Right cardiac atrium (tissue), 5 donors: ENCODE measurements at regions not wholly inside any gene's neighbourhood (a gene's known extent, or its start where the extent isn't known, plus 50 kb on each side); places are given as distances from the start of the nearest gene placed in this dataset.

ENCODE experiments used
- ATAC-seq, 2 donors: fragments of 200-7000 bp; cut with Tn5 transposase; one replicate each; pipeline versions ENCODE4 v1.8.0 to v1.9.1; 2020; ENCODE audit warnings: moderate library complexity in 2 of 2, mild to moderate bottlenecking in 1 of 2
- DNase-seq, 3 donors: peaks; one replicate each; pipeline ENCODE4 v3.0.0-alpha.2; 2020
- H3K27ac ChIP-seq: one replicate; pipeline ENCODE4 v1.5.1; 2013; ENCODE audit warnings: mild to moderate bottlenecking, low read length, control low read depth, moderate library complexity
- H3K27me3 ChIP-seq: one replicate; pipeline ENCODE4 v1.6.1; 2013; ENCODE audit not compliant: control insufficient read depth, insufficient read depth
- H3K4me1 ChIP-seq: one replicate; pipeline ENCODE4 v1.6.1; 2013; ENCODE audit warnings: low read length; ENCODE audit not compliant: control insufficient read depth, insufficient read depth
- H3K4me3 ChIP-seq: one replicate; pipeline ENCODE4 v1.5.1; 2013; ENCODE audit warnings: low read length, control low read depth
- H3K9me3 ChIP-seq: one replicate; pipeline ENCODE4 v1.6.1; 2013; ENCODE audit warnings: low read length; ENCODE audit not compliant: control insufficient read depth
- WGBS: extraction: QIAGEN DNeasy Blood & Tissue Kit; methylation state at CpG from one replicate; pipeline ENCODE4 v1.1.7; 2013; 5-methylcytosine and 5-hydroxymethylcytosine counted together
- intact Hi-C, 4 donors: fragments of 100-400 bp; cut with DNase I; formaldehyde crosslinking; loops; one replicate each; pipeline versions ENCODE4 v1.11.0 to v1.14.0; 2022 to 2023
- donor health status: healthy with polysubstance abuse.
- donor health status: DM: no; HTN: yes; CAD: no.
- donor health status: DM: no; HTN: no; CAD: no.
- donor health status: DM: no; HTN: yes; CAD: no; lungs with severe emphysema.
- donor health status: DM: yes; HTN: yes; CAD: no.

DNA sequence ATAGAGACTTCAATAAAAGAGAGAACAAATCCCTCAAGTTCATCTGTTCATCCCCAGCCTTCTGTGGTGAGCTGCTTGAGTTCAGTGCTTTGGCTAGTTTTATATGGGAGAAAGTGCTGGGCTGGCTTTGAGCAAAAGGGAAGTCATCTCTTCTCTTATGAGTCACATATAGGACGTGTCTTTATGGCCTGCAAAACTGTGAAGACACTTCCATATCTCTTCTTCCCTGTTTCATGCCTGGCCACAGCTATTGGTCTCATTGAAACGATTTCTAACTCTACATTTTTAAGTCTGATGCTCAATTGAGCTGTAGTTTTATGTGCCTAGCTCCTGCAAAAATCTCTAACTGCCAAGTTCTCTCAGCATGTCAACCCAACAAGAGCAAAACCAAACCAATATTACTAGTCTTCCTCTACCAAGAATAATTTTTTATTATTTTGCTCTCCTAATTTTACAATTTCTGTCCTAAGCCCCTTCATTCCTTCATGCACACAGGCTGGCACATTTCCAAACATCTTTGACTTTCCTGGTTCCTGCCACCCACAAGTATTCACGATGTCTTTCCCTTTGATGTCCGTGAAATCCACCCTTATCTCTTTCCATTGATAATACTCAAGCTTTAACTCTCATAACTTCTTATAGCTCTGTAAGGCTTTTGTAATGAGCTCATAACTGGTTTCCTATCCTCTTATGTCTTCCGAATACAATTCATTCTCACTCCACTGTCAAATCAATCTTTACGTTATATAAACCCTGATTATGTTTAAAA lies 165.3 kb downstream of the BTC start:
- H3K9me3 ChIP-seq = no peaks in the 10 kb centered on the region
- H3K4me1 ChIP-seq = peaks cover 2% of the 10 kb centered on the region
- DNase-seq (no peak), ATAC-seq (peak in 1 of 2 donors; percentile 46)
- WGBS = 55% methylated on average over 6 of the region's 6 CpGs
- H3K4me3 ChIP-seq = no peak overlapping the region
- H3K27ac ChIP-seq = no peak overlapping the region
- H3K27me3 ChIP-seq = no peaks in the 10 kb centered on the region
- intact Hi-C loops = no loop called here

DNA sequence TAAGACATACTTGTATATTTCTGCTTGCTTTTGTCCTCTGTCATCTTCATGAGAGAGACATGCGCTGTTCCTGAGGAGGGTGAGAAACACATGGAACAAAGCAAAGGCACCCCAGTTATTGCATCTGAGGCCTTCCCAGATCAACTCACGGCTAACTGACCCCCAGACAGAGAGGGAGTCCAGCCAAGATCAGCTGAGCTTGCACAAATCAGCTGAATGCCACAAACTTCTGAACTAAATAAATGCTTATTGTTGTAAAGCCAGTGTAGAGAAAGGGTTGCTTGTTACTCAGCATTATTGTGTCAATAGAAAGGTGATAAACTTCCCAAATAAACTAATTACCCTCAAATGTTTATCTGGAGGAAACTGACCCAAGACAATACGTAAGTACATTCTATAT lies 163.8 kb downstream of the BTC start:
- 87% methylated on average over 3 of the region's 3 CpGs for WGBS
- H3K4me1 ChIP-seq = peaks cover 2% of the 10 kb centered on the region
- ATAC-seq (no peak), DNase-seq (no peak)
- H3K27ac ChIP-seq = no peak overlapping the region
- H3K27me3 ChIP-seq = no peaks in the 10 kb centered on the region
- no peaks in the 10 kb centered on the region for H3K9me3 ChIP-seq
- intact Hi-C loops = no loop called here
- H3K4me3 ChIP-seq = no peak overlapping the region

DNA sequence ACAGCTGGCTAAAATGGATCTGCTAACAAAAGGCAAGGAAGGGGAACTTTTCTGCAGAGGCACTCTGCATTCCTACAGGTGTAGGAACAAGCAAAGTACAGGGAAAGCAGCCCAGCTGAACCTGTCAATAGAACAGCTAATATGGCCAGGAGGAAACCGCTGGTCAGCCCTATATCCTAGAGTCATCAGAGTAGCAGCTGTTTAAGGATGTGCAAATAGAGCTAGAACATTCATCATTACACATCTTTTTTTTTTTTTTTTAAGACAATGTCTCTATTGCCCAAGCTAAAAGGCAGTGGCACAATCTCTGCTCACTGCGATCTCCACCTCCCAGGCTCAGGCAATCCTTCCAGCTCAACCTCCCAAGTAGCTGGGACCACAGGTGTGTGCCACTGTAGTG lies 163.0 kb downstream of the BTC start:
- H3K27ac ChIP-seq = no peak overlapping the region
- intact Hi-C loops = no loop called here
- H3K9me3 ChIP-seq = no peaks in the 10 kb centered on the region
- H3K4me1 ChIP-seq = peaks cover 2% of the 10 kb centered on the region
- no peaks in the 10 kb centered on the region for H3K27me3 ChIP-seq
- H3K4me3 ChIP-seq = no peak overlapping the region
- WGBS = 93% methylated on average over 2 of the region's 2 CpGs
- ATAC-seq (no peak), DNase-seq (no peak)

DNA sequence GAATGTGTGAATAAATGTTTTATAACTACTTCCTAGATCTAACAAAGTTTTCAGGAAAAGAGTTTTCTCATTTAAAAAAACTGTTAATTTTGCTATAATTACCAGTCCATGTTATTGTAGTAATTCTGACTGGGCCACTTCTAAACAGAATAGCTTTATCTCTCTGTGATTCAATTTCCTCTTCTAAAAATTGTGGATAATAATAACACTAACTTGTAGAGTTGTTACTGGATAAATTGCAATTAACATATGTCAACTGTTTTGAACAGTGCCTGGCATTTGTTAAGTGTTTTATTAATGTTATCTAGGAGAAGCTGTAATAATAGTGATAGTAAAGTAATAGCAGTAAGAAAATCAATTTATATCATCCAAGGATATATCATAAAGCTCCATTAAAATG lies 162.3 kb downstream of the BTC start:
- Histone ChIP-seq H3K27me3 (no peaks in the 10 kb centered on the region), H3K9me3 (no peaks in the 10 kb centered on the region), H3K4me3 (no peak overlapping the region), H3K27ac (no peak overlapping the region), H3K4me1 (peaks cover 2% of the 10 kb centered on the region)
- DNase-seq (no peak), ATAC-seq (peak in 1 of 2 donors; percentile 50)
- intact Hi-C loops = no loop called here

DNA sequence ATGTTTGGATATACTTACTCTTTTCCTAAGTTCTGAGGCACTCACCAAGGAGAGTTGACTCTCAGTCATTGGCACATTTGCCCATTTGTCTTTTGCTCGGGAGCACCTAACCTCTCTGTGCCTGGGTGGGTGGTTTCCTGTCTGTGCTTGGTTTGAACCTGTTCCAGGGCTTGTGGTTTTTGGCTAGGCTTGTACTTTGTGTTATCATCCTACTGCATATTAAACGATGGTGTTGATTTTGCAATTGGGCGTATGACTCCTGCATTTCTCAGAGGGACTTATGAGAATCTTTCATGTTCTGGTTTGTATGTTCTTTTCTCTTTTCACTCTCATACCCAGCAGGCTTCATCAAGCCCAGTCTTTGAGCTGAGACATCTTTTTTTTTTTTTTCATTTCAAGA lies 161.7 kb downstream of the BTC start:
- peak; percentile 83 to 95 for ATAC-seq
- H3K4me3 ChIP-seq = no peak overlapping the region

DNA sequence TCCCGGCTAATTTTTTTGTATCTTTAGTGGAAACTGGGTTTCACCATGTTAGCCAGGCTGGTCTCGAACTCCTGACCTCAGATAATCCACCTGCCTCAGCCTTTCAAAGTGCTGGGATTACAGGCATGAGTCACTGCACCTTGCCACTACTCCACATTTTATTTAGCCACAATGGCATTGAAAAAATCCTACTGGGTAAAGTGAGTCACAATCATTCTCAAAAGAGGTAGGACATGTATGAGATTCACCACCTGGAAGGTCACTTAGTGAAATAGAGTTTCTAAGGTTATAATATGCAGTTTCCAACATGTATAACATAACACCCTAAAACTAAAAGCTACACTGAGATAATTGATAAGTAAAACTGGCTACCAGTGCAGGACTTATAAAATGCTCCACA lies 159.2 kb downstream of the BTC start:
- Histone ChIP-seq H3K4me3 (no peak overlapping the region), H3K4me1 (no peaks in the 10 kb centered on the region), H3K27me3 (no peaks in the 10 kb centered on the region), H3K27ac (no peak overlapping the region), H3K9me3 (no peaks in the 10 kb centered on the region)
- ATAC-seq (no peak), DNase-seq (no peak)
- WGBS = 95% methylated on average over 2 of the region's 2 CpGs
- intact Hi-C loops = no loop called here

More for the DNA sequence above, 161.7 kb downstream of the BTC start:
- intact Hi-C loops = no loop called here
- H3K9me3 ChIP-seq = no peaks in the 10 kb centered on the region
- H3K4me1 ChIP-seq = peaks cover 2% of the 10 kb centered on the region
- no peak overlapping the region for H3K27ac ChIP-seq
- WGBS = 7% methylated on average over 3 of the region's 3 CpGs
- DNase-seq = peak in 1 of 3 donors; percentile 28
- no peaks in the 10 kb centered on the region for H3K27me3 ChIP-seq

DNA sequence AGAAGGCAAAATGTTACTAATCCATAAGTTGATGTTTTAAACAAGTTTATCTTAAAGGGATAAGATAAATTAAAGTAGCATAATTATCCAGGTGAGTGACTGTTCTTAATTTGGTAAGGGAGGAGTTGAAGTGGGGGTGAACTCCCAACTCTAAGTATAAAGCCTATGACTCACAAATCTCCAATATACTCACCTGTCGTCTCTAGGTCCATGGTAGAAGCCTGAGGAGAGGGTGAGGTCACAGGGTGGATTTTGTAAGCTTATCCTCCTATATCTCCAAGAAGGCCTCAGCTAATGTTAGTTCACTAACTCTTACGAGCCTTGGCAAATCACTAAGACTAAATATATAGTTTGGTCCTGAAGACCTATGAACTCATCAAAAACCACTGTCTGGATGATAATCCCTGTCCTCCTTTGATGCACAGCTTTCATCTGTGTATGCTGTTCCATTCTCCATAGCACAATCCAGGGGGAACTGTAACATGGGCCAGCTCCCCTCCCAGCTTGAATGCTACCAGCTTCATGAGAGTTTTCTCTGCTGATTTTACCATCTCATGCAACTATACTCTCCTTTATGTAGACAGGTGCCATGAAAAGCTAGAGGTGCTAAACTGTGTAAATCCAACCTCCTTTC lies 158.7 kb downstream of the BTC start:
- ATAC-seq = no peak
- no peaks in the 10 kb centered on the region for H3K27me3 ChIP-seq
- intact Hi-C loops = no loop called here
- no peak overlapping the region for H3K4me3 ChIP-seq
- H3K27ac ChIP-seq = no peak overlapping the region
- no peaks in the 10 kb centered on the region for H3K9me3 ChIP-seq
- no peaks in the 10 kb centered on the region for H3K4me1 ChIP-seq
- 88% methylated on average over 2 of the region's 2 CpGs for WGBS
- no peak for DNase-seq

DNA sequence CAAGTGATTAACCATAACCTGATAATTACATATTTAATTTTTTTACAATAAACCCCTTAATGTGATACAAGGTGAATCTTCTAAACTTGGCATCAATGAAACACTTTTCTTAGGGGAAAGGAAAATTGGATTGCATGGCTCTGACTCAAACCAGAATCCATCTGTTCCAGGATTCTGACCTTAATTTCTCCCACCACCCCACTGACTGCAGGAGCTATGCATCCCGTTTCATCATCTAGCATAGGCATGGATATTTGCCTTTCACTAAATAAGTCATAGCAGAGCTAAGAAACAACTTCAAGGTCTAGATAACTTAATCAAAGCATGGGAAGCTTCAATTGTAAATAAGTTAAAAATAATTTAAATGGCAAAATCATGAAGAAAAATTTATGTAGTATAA lies 156.3 kb downstream of the BTC start:
- Histone ChIP-seq H3K27ac (no peak overlapping the region), H3K27me3 (no peaks in the 10 kb centered on the region), H3K4me1 (no peaks in the 10 kb centered on the region), H3K4me3 (no peak overlapping the region), H3K9me3 (no peaks in the 10 kb centered on the region)
- intact Hi-C loops = no loop called here
- no peak for ATAC-seq
- DNase-seq = no peak
- 90% methylated on average over 1 of the region's 1 CpG for WGBS

DNA sequence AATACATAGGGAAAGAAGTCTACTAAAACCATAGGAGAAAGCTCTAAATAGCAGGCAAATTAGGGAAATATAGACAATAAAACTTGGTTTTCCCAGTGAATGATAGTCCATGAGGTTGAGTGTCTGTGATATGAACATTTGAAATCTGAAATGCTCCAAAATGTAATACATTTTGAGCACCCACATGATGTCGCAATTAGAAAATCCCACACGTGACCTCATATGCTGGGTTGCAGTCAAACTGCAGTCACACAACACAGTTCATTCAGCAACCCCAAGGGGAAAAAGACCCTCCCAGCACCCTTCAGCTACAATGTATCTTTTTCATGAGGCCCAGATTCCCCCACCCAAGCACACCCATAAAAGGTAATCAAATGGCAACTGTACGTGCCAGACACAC lies 155.6 kb downstream of the BTC start:
- Histone ChIP-seq H3K27me3 (no peaks in the 10 kb centered on the region), H3K4me3 (no peak overlapping the region), H3K27ac (no peak overlapping the region), H3K9me3 (no peaks in the 10 kb centered on the region), H3K4me1 (no peaks in the 10 kb centered on the region)
- intact Hi-C loops = no loop called here
- WGBS = 75% methylated on average over 3 of the region's 3 CpGs
- ATAC-seq = no peak
- DNase-seq = no peak

DNA sequence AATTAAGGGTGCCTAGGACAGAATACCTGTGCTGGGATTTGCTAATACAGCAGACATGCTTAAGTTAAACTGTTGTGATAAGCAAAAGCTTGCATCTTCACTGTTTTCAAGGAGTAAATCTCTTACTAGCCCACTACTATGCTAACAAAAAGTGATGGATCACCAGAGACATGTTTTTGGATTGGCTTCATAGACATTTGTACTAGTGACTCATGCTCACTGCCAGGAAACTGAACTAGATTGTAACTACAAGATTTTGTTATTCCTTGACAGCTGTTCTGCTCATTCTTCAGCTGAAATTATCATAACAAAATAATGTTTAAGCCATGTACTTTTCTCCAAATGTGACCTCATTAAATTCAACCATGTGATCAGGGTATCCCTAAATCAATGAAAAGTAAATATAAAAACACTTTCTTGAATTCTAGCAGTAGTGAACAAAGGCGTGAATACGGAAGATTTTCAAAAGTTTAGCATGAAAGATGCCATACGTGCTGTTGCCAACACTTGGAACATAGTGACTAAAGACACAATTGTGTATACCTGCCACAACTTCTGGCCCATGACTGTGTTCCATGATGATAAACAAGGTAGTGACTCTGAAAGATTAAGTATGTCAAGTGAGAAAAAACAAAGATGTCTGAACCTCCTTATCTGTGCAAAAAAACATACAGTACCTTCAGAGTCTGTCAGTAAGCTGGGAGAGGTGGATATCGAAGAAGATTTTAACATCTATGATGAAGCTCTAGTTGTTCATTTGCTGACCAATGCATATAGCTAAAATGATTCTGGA lies 154.0 kb downstream of the BTC start:
- no peaks in the 10 kb centered on the region for H3K27me3 ChIP-seq
- no peak overlapping the region for H3K4me3 ChIP-seq
- no peaks in the 10 kb centered on the region for H3K9me3 ChIP-seq
- ATAC-seq (no peak), DNase-seq (no peak)
- no peaks in the 10 kb centered on the region for H3K4me1 ChIP-seq
- no peak overlapping the region for H3K27ac ChIP-seq
- WGBS = 67% methylated on average over 4 of the region's 4 CpGs
- intact Hi-C loops = no loop called here

DNA sequence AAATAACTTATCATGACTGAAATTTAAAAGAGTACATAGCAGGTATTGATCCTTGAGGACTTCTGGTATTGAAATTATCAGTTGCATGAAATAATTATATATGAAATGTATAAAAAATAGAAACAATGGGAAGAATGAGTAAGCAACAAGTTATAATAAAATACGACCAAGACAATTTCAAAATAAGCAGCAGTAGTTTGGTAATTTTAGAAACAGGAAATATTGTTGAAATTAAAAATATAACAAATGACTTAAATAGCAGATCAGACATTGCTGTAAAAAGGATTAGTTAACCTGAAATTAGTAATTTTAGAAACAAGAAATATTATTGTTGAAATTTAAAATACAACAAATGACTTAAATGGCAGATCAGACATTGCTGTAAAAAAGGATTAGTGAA lies 152.3 kb downstream of the BTC start:
- intact Hi-C loops = no loop called here

More for the DNA sequence above, 152.3 kb downstream of the BTC start:
- H3K4me3 ChIP-seq = no peak overlapping the region
- no peaks in the 10 kb centered on the region for H3K27me3 ChIP-seq
- H3K9me3 ChIP-seq = no peaks in the 10 kb centered on the region
- H3K27ac ChIP-seq = no peak overlapping the region
- ATAC-seq (no peak), DNase-seq (no peak)
- no peaks in the 10 kb centered on the region for H3K4me1 ChIP-seq
- WGBS = 46% methylated on average over 1 of the region's 1 CpG
